HG03442 (cell line): ENCODE measurements at regions not wholly inside any gene's neighbourhood (a gene's known extent, or its start where the extent isn't known, plus 50 kb on each side); places are given as distances from the start of the nearest gene placed in this dataset.

Source experiments
- ATAC-seq: cut with Tn5 transposase; IDR thresholded peaks from one replicate; pipeline ENCODE4 v1.9.1; 2021; ENCODE audit warnings: mild to moderate bottlenecking, moderate library complexity; ENCODE audit not compliant: unreplicated experiment

DNA sequence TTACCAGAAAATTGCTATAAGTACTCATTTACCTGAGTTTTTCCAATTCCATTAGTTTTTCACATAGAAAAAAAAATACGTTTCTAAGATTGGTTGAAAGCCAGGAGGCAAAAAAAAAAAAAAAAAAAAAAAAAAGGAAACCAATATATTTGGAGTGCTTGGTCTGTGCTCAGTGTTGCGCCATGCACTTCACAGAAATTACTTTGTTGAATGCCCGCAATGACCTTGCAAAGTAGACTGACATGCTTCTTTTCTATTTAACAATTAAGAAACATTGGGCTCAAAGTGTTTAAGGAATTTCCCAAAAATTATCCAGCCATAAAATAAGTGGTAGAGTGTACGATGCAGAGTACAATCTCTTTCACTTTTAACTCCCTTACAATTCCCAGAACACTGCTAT, 65.2 kb upstream of the PAPPA start:
- ATAC-seq, result no peak

DNA sequence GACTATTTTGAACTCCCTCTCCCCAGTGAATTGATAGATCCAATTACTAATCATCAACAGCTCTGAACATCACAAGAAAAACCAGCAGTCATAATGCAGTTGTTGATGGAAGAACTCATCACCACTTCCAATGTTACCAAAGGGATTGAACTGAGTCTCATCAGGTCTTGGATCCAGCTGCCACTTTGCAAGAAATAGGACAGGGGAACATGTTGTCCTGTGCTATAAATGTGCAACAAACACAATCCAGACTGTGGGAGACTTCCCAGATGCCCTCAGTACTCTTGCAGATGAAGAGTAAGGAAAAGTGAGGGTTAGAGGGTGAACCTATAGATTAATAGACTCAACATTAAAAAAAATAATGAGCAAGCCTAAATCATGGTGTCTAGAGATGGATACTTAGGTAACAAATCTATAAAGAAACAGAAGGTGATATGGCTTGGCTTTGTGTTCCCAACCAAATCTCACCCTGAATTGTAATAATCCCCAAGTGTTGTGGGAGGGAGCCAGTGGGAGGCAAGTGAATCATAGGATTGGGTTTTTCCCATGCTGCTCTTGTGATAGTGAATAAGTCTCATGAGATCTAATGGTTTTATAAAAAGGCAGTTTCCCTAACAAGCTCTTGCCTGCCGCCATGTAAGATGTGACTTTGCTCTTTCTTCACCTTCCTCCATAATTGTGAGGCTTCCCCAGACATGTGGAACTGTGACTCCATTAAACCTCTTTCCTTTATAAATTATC, 63.4 kb upstream of the PAPPA start:
- no peak for ATAC-seq

GRCh38 chr9:116094846-116095245, 58.7 kb upstream of the PAPPA start:
- ATAC-seq, result no peak

DNA sequence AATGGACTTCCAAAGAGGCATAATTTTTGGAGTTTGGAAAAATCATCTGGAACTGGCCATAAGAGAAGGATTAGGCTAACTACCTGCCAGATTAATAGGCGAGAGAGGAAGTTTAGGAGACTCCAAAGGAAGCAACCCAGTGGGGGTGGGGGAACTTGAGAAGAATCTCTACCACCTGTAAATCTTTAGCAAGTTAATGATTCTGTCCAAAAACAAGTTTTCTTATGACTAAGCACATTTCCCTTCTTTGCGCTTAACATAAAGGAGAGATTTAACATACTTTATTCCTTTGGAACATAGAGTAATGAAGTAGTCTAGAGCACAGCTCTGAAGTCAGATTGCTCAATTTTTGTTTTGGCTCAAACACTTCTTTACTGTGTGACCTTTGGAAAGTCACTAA, 58.2 kb upstream of the PAPPA start:
- ATAC-seq, result no peak

- no peak for ATAC-seq
Observed at GRCh38 chr9:116096046-116096445, 57.5 kb upstream of the PAPPA start.

DNA sequence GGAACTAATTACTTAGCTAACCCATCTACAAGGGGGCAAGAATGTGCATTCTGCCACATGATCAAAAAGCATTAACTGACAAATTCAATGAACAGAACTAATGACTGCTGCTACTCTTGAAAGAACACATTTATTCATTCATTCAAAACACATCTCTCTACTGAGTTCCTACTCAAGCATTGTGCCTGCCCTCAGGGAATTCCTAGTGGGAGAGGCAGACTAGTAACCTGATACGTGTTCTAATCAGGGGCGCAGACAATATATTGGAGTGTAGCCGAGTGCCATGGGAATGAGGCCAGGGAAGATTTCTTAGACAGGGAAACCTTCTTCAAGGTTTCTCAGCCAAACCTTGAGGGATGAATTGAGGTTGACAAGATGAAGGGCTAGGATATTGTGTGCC, 56.7 kb upstream of the PAPPA start:
- ATAC-seq, result no peak

GRCh38 chr9:116098476-116098875, 55.1 kb upstream of the PAPPA start:
- no peak for ATAC-seq

DNA sequence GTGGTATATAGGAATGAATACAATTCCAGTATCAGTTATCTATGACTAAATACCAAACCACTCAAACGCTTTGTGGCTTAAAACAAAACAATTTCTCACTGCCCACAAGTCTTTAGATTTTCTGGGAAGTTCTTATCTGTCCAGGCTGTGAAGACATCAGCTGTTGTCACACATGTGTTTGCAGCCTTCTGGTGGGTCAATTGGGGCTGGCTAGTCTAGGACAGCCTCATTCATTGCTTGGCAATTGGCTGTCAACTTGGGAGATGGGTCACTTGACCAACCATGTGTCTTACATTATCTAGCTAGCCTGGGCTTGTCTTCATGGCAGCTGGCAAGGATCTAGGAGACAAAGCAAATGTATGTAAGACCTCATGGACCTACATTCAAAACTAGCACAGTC, 53.8 kb upstream of the PAPPA start:
- ATAC-seq, result no peak

GRCh38 chr9:116100711-116101121, 52.9 kb upstream of the PAPPA start:
- no peak for ATAC-seq

DNA sequence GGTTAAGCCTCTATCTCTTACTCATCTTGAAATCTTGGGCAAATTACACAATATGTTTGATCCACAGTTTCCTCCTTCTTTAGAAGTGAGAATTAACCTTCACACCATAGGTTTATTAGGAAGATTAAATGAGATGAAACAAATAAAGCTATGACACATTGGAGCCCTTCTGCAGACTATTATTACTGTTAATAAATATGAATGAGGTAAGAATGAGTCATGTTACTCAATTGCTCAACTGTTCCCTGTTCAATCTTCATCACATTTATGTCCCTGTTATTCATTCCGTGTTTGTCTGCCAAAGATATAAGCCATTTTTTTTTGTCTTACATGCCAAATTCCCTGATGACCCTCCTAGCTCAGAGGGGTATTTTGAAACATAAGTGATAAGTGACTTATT, 52.1 kb upstream of the PAPPA start:
- no peak for ATAC-seq

- no peak for ATAC-seq
Observed at GRCh38 chr9:116102596-116102995, 51.0 kb upstream of the PAPPA start.
